Thoracic aorta (tissue), 2 donors: ENCODE measurements at regions not wholly inside any gene's neighbourhood (a gene's known extent, or its start where the extent isn't known, plus 50 kb on each side); places are given as distances from the start of the nearest gene placed in this dataset.

Experiments
- ATAC-seq: fragments of 150-250 bp; one replicate; pipeline ENCODE4 v1.8.0; 2017; ENCODE audit warnings: low read depth; ENCODE audit not compliant: insufficient number of reproducible peaks, low FRiP score
- DNase-seq: peaks from one replicate; pipeline ENCODE4 v3.0.0-alpha.2; 2020; ENCODE audit warnings: low spot score
- H3K27ac ChIP-seq, 2 donors: fragments of 200-600 bp; sonication (generic); 1 replicate in 1 of 2; 2 replicates in 1 of 2; pipeline ENCODE4 v1.5.1; 2016; ENCODE audit warnings: mild to moderate bottlenecking in 2 of 2, moderate library complexity in 2 of 2
- H3K27me3 ChIP-seq: fragments of 200-600 bp; sonication (generic); replicated peaks from 2 replicates; pipeline ENCODE4 v1.6.0; 2016; ENCODE audit warnings: mild to moderate bottlenecking; ENCODE audit not compliant: insufficient read depth
- H3K36me3 ChIP-seq: fragments of 200-600 bp; sonication (generic); one replicate; pipeline ENCODE4 v1.5.1; 2016
- H3K4me1 ChIP-seq, 2 donors: fragments of 200-600 bp; sonication (generic); 1 replicate in 1 of 2; 2 replicates in 1 of 2; pipeline versions ENCODE4 v1.5.1 to v1.6.0; 2016; ENCODE audit warnings: low read depth in 2 of 2, mild to moderate bottlenecking in 1 of 2; ENCODE audit not compliant: control insufficient read depth in 1 of 2
- H3K4me3 ChIP-seq: fragments of 200-600 bp; sonication (generic); 2 replicates; pipeline ENCODE4 v1.5.1; 2016; ENCODE audit warnings: mild to moderate bottlenecking
- H3K9me3 ChIP-seq: fragments of 200-600 bp; sonication (generic); 2 replicates; pipeline ENCODE4 v1.5.1; 2016
- CTCF ChIP-seq: fragments of 200-600 bp; sonication (generic); IDR thresholded peaks from one replicate; pipeline ENCODE4 v1.5.1; 2019; ENCODE audit warnings: antibody characterized with exemption

DNA sequence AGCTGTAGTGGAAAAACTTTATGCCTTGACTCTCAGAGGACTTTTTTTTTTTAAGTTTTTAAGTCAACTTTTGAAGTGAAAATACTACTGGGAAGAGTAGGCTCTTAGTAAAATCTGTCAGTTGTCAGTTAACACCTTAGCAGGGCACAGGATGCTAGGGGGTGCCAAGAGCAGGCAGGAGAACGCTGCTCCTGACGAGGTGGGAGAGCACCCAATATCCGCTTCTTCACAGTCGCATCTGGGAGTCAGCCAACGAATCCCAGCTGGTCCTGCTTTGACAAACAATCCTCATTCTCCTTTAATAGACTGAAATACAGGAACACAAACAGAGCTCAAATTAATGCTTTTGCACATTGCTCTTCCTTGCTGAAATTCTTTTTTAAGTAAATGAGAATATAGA is 709.5 kb upstream of the ACVR2A start:
- no peak for DNase-seq
- no peak for TF ChIP-seq CTCF
- Histone ChIP-seq H3K36me3 (no peaks in the 10 kb centered on the region), H3K9me3 (no peaks in the 10 kb centered on the region), H3K27me3 (no peaks in the 10 kb centered on the region), H3K27ac (no peak overlapping the region), H3K4me1 (no peaks in the 10 kb centered on the region), H3K4me3 (no peak overlapping the region)
- ATAC-seq, result no peak

DNA sequence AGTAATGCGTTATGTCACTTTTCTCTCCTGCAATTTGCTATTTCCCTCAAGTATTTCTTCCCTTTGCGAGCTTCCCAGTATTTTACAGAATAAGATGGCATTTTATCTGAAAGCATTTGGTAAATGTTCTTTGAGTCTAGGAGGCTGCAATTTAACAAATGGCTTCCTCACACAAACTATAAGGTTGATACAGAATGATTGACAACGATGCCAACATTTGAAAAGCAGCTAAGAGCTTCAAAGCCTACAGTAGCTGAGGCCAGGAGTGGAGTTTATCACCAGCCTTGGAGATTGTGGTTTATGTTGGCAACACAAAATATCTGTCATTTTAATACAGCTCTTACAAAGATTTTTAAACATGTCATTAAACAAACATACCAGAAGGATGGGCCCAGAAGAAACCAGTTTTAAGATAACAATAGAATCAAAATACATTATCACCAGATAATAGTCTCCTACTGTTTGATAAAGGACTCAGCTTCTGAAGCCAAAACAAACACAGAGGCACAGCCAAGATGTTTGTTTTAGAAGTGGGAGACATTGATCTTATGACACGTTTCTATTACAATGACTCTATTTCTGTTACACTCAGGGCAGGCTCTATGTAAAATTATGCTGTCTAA is 711.4 kb upstream of the ACVR2A start:
- H3K9me3 ChIP-seq, result no peaks in the 10 kb centered on the region
- ATAC-seq (no peak), DNase-seq (no peak)
- TF ChIP-seq CTCF, result no peak
- no peak overlapping the region for H3K27ac ChIP-seq
- no peak overlapping the region for H3K4me3 ChIP-seq
- H3K4me1 ChIP-seq, result no peaks in the 10 kb centered on the region
- no peaks in the 10 kb centered on the region for H3K27me3 ChIP-seq
- H3K36me3 ChIP-seq, result no peaks in the 10 kb centered on the region

DNA sequence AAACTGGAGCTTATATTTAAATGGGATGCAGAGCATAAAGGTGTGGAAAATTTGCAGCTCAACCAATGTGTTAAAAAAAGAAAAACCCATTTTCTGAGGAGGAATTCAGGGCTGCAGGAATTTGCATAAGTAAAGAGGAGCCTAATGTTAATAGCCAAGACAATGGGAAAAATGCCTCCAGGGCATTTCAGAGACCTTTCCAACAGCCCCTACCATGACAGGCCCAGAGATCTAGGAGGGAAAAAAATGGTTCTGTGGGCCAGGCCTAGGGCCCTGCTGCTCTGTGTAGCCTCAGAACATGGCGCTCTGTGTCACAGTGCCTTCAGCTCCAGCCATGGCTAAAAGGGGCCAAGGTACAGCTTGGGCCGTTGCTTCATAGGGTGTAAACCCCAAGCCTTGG is 719.7 kb upstream of the ACVR2A start:
- H3K27ac ChIP-seq, result no peak overlapping the region
- no peaks in the 10 kb centered on the region for H3K27me3 ChIP-seq
- no peak for TF ChIP-seq CTCF
- DNase-seq (no peak), ATAC-seq (no peak)
- H3K4me1 ChIP-seq, result no peaks in the 10 kb centered on the region
- H3K9me3 ChIP-seq, result no peaks in the 10 kb centered on the region
- no peaks in the 10 kb centered on the region for H3K36me3 ChIP-seq
- H3K4me3 ChIP-seq, result no peak overlapping the region

DNA sequence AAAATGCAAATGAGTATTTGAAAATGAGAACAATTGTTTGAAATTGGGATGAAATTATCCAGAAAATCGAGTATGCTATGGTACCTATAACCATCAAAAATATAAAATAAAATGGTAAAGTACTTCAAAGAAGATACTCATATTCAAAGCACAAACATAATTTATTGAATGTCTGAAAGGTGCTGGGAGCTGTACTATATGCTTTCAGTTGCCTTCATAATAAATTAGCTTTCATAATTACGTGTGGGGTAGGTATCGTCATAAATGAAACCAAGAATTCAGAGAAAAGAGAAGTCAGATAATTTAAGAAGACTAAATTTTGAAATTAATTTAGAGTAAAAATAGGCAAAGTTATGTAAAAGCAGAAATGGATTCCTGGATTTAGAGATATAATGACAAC is 721.9 kb upstream of the ACVR2A start:
- DNase-seq, result no peak
- H3K9me3 ChIP-seq, result no peaks in the 10 kb centered on the region
- no peaks in the 10 kb centered on the region for H3K36me3 ChIP-seq
- no peak for ATAC-seq
- H3K4me3 ChIP-seq, result no peak overlapping the region
- no peaks in the 10 kb centered on the region for H3K4me1 ChIP-seq
- TF ChIP-seq CTCF, result no peak
- H3K27ac ChIP-seq, result no peak overlapping the region
- no peaks in the 10 kb centered on the region for H3K27me3 ChIP-seq

DNA sequence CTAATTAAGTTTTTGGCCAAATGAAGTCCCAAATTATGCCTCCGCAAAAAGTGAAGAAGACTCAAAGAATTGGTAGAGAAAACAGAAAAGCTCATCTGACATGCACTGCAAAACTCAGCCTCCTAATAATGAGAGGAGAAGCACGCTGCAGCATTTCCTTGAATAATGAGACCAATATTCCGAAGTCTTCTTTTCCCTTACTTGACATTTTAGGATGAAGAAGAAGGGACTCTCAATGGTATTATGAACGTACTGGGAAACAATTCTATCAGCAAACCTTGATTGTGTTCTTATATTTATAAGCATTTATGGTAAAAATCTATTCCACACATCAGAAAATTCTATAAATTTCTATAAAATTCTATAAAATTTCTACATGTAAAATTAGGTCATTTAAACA is 733.9 kb upstream of the ACVR2A start:
- DNase-seq, result no peak
- H3K27me3 ChIP-seq, result no peaks in the 10 kb centered on the region
- TF ChIP-seq CTCF, result no peak
- no peaks in the 10 kb centered on the region for H3K4me1 ChIP-seq
- H3K9me3 ChIP-seq, result no peaks in the 10 kb centered on the region
- ATAC-seq, result no peak
- H3K4me3 ChIP-seq, result no peak overlapping the region
- H3K36me3 ChIP-seq, result no peaks in the 10 kb centered on the region
- no peak overlapping the region for H3K27ac ChIP-seq
